Endothelial cell of umbilical vein (primary cell): ENCODE measurements at regions not wholly inside any gene's neighbourhood (a gene's known extent, or its start where the extent isn't known, plus 50 kb on each side); places are given as distances from the start of the nearest gene placed in this dataset.

ENCODE experiments used
- BruUV-seq: library from RNA; stranded (reverse); fragments of 400-500 nt; replicated peaks from 2 replicates; lab custom pipeline; 2021; lab: Mats Ljungman, UMichigan
- CTCF ChIA-PET: fragments of 300-600, 350-600 bp; sonication (Branson Sonifier 250); formaldehyde crosslinking; loops from one replicate; lab custom pipeline; 2021; ENCODE audit warnings: antibody characterized with exemption, inconsistent platforms; lab: Charles Lee
- POLR2A ChIA-PET: fragments of 300-600, 350-600 bp; sonication (Branson Sonifier 250); formaldehyde crosslinking; loops from one replicate; lab custom pipeline; 2021; ENCODE audit warnings: antibody characterized with exemption, inconsistent platforms; lab: Charles Lee
- DNase-seq: peaks from one replicate; pipeline ENCODE4 v3.0.0-alpha.2; 2011; ENCODE audit warnings: low read depth, low spot score
- FAIRE-seq: peaks from 2 replicates; lab custom pipeline; 2011; peaks lifted over from hg19 to GRCh38; lab: Jason Lieb, UNC
- H2AFZ ChIP-seq: 2 replicates; pipeline ENCODE4 v1.6.0; 2012; ENCODE audit warnings: low read depth, low read length, control low read depth, inconsistent platforms
- H3K27ac ChIP-seq: 2 replicates; pipeline ENCODE4 v1.5.1; 2011; ENCODE audit warnings: low read depth, mild to moderate bottlenecking, control low read depth, low read length, moderate library complexity; ENCODE audit not compliant: insufficient read depth
- H3K27me3 ChIP-seq, 2 experiments: 2 replicates each; pipeline versions ENCODE4 v1.6.0 to v1.6.1; 2011; ENCODE audit warnings: low read length in 2 of 2, mixed read lengths in 1 of 2; ENCODE audit not compliant: control insufficient read depth in 2 of 2, insufficient read depth in 2 of 2
- H3K36me3 ChIP-seq, 2 experiments: 2 replicates in 1 of 2; 3 replicates in 1 of 2; pipeline ENCODE4 v1.5.1; 2011; ENCODE audit warnings: low read length in 2 of 2, mild to moderate bottlenecking in 1 of 2, moderate library complexity in 1 of 2; ENCODE audit not compliant: control insufficient read depth in 2 of 2, insufficient read depth in 2 of 2; ENCODE audit errors: extremely low read depth in 1 of 2
- H3K4me1 ChIP-seq: 3 replicates; pipeline ENCODE4 v1.5.1; 2011; ENCODE audit warnings: mild to moderate bottlenecking, low read length; ENCODE audit not compliant: control insufficient read depth, insufficient read depth; ENCODE audit errors: extremely low read depth
- H3K4me2 ChIP-seq: 2 replicates; pipeline ENCODE4 v1.6.1; 2011; ENCODE audit warnings: low read length, control low read depth, mixed read lengths; ENCODE audit not compliant: insufficient read depth
- H3K4me3 ChIP-seq, 3 experiments: fragments of 200-600 bp in 1 of 3; sonication (generic), shearing (Covaris generic) in 1 of 3; replicated peaks in 1 of 3; 2 replicates each; pipeline ENCODE4 v1.5.1; 2011 to 2016; ENCODE audit warnings: control low read depth in 3 of 3, low read length in 3 of 3, mild to moderate bottlenecking in 2 of 3, inconsistent platforms in 1 of 3, low read depth in 1 of 3, moderate library complexity in 1 of 3; ENCODE audit not compliant: insufficient read depth in 1 of 3
- H3K79me2 ChIP-seq: 2 replicates; pipeline ENCODE4 v1.6.0; 2012; ENCODE audit warnings: low read length, inconsistent platforms; ENCODE audit not compliant: control insufficient read depth, insufficient read depth
- H3K9ac ChIP-seq: replicated peaks from 2 replicates; pipeline ENCODE3; 2011; ENCODE audit warnings: low read length, control low read depth; ENCODE audit not compliant: insufficient read depth; ENCODE audit errors: extremely low read depth
- H3K9me1 ChIP-seq: replicated peaks from 3 replicates; pipeline ENCODE4 v1.6.0; 2011; ENCODE audit warnings: mild to moderate bottlenecking, low read length; ENCODE audit not compliant: control insufficient read depth, insufficient read depth; ENCODE audit errors: extremely low read depth
- H3K9me3 ChIP-seq: replicated peaks from 2 replicates; pipeline ENCODE4 v1.5.1; 2012; ENCODE audit warnings: low read length, inconsistent platforms; ENCODE audit not compliant: control insufficient read depth, insufficient read depth
- H4K20me1 ChIP-seq: replicated peaks from 2 replicates; pipeline ENCODE3; 2011; ENCODE audit warnings: mild to moderate bottlenecking, low read length; ENCODE audit not compliant: control insufficient read depth, insufficient read depth; ENCODE audit errors: extremely low read depth
- EZH2 ChIP-seq: IDR thresholded peaks from 2 replicates; pipeline ENCODE4 v1.6.1; 2012; ENCODE audit warnings: borderline replicate concordance, low read depth, mild to moderate bottlenecking, moderate library complexity, low read length, inconsistent platforms; ENCODE audit not compliant: severe bottlenecking
- FOS ChIP-seq: IDR thresholded peaks from 2 replicates; pipeline ENCODE4 v1.6.1; 2011; ENCODE audit warnings: mild to moderate bottlenecking, low read length, moderate library complexity, borderline replicate concordance; ENCODE audit not compliant: insufficient read depth
- JUN ChIP-seq: IDR thresholded peaks from 2 replicates; pipeline ENCODE4 v1.6.1; 2011; ENCODE audit warnings: borderline replicate concordance, low read depth; ENCODE audit not compliant: insufficient read length, insufficient read depth
- MYC ChIP-seq: IDR thresholded peaks from one replicate; pipeline ENCODE4 v1.6.1; 2011; ENCODE audit warnings: mild to moderate bottlenecking, low read depth, low read length
- POLR2AphosphoS5 ChIP-seq: IDR thresholded peaks from 2 replicates; pipeline ENCODE4 v1.6.1; 2012; ENCODE audit warnings: low read depth, mild to moderate bottlenecking, control low read depth, low read length, moderate library complexity; ENCODE audit not compliant: insufficient read depth
- dilution Hi-C: fragments of 300-500 bp; cut with MboI; formaldehyde crosslinking; loops from one replicate; pipeline ENCODE4 v1.15.0; 2019; ENCODE audit warnings: low sequenced_read_pairs; ENCODE audit not compliant: extremely low pct_ligation_motif_present
- intact Hi-C: fragments of 100-400 bp; cut with micrococcal nuclease; formaldehyde crosslinking; loops from one replicate; pipeline ENCODE4 v1.10.0; 2022
- TF ChIP-seq, protein P1 (sequence below), 2 donors: IDR thresholded peaks; 1 replicate in 1 of 2; 2 replicates in 1 of 2; pipeline ENCODE4 v1.5.1; 2011; ENCODE audit warnings: low read length in 2 of 2, mild to moderate bottlenecking in 2 of 2, moderate library complexity in 2 of 2, control low read depth in 1 of 2, inconsistent platforms in 1 of 2, low read depth in 1 of 2; ENCODE audit not compliant: insufficient read depth in 1 of 2; ENCODE audit errors: extremely low read depth in 1 of 2
- TF ChIP-seq, protein P2 (sequence below): IDR thresholded peaks from 2 replicates; pipeline ENCODE4 v1.6.1; 2011; ENCODE audit not compliant: insufficient read depth, insufficient read length

DNA sequence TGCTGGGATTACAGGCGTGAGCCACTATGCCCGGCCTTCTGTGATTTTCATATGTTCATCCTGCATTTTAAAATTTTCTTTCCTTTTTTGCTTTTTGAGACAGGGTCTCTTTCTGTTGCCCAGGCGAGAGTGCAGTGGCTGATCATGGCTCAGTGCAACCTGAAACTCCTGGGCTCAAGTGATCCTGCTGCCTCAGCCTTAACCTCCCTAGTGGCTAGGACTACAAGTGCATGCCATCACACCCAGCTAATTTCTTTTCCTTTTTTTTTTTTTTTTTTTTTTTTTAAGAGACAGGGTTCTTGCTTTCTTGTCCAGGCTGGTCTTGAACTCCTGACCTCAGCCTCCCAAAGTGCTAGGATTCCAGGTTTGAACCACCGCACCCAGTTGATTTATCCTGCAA, 54.1 kb upstream of the WT1 start:
- no peaks in the 10 kb centered on the region for H3K4me1 ChIP-seq
- no peaks in the 10 kb centered on the region for H3K9me1 ChIP-seq
- no peaks in the 10 kb centered on the region for H3K36me3 ChIP-seq
- no TSS peak for BruUV-seq
- no peak overlapping the region for H3K4me2 ChIP-seq
- CTCF ChIA-PET: no interaction called here
- intact Hi-C loops: no loop called here
- H3K9ac ChIP-seq: no peak overlapping the region
- H2AFZ ChIP-seq: no peak overlapping the region
- no peak overlapping the region for H3K4me3 ChIP-seq
- no peak overlapping the region for H3K27ac ChIP-seq
- no peak for TF ChIP-seq JUN
- TF ChIP-seq FOS: no peak
- TF ChIP-seq POLR2AphosphoS5: no peak
- TF ChIP-seq EZH2: no peak
- TF ChIP-seq, protein P1, sequence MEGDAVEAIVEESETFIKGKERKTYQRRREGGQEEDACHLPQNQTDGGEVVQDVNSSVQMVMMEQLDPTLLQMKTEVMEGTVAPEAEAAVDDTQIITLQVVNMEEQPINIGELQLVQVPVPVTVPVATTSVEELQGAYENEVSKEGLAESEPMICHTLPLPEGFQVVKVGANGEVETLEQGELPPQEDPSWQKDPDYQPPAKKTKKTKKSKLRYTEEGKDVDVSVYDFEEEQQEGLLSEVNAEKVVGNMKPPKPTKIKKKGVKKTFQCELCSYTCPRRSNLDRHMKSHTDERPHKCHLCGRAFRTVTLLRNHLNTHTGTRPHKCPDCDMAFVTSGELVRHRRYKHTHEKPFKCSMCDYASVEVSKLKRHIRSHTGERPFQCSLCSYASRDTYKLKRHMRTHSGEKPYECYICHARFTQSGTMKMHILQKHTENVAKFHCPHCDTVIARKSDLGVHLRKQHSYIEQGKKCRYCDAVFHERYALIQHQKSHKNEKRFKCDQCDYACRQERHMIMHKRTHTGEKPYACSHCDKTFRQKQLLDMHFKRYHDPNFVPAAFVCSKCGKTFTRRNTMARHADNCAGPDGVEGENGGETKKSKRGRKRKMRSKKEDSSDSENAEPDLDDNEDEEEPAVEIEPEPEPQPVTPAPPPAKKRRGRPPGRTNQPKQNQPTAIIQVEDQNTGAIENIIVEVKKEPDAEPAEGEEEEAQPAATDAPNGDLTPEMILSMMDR (IDR thresholded peaks at IDR 0.05; ENCODE audit: extremely low read depth in 1 of 2, insufficient read depth in 1 of 2, low read depth in 1 of 2, low read length in 2 of 2): no peak
- TF ChIP-seq, protein P2, sequence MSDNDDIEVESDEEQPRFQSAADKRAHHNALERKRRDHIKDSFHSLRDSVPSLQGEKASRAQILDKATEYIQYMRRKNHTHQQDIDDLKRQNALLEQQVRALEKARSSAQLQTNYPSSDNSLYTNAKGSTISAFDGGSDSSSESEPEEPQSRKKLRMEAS: no peak
- DNase-seq (no peak), FAIRE-seq (no peak)
- H4K20me1 ChIP-seq: no peaks in the 10 kb centered on the region
- H3K27me3 ChIP-seq: no peaks in the 10 kb centered on the region
- H3K79me2 ChIP-seq: no peaks in the 10 kb centered on the region
- dilution Hi-C loops: no loop called here
- POLR2A ChIA-PET: no interaction called here
- no peaks in the 10 kb centered on the region for H3K9me3 ChIP-seq

DNA sequence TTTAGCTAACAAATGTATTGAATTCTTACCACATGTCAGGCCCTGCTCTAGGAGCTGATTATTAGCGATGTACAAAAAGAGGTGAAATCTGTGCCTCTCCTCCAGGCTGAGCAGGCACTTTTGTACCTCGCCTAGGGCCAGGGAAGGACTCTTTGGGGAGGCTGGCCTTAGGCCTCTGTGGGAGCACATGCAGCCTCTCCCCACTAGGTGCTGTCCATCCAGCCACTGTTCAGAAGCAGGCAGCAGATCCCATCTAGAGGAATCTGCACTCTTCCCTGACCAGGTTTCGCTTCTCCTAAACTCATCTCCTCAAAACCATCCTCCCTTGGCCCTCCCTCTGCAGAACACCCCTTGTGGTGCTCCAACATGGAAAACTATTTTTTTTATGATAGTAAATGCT, 51.9 kb upstream of the WT1 start:
- dilution Hi-C loops: no loop called here

More for the DNA sequence above, 51.9 kb upstream of the WT1 start:
- POLR2A ChIA-PET: no interaction called here
- CTCF ChIA-PET: no interaction called here
- no peaks in the 10 kb centered on the region for H3K9me1 ChIP-seq
- H3K27ac ChIP-seq: no peak overlapping the region
- H3K4me3 ChIP-seq: no peak overlapping the region
- no peak overlapping the region for H3K9ac ChIP-seq
- H3K27me3 ChIP-seq: no peaks in the 10 kb centered on the region
- no peak for TF ChIP-seq MYC
- no peak for TF ChIP-seq FOS
- no peaks in the 10 kb centered on the region for H3K79me2 ChIP-seq
- H3K9me3 ChIP-seq: no peaks in the 10 kb centered on the region
- no peak overlapping the region for H3K4me2 ChIP-seq
- intact Hi-C loops: no loop called here
- FAIRE-seq: no peak
- H3K36me3 ChIP-seq: no peaks in the 10 kb centered on the region
- no peaks in the 10 kb centered on the region for H3K4me1 ChIP-seq
- no TSS peak for BruUV-seq
- H2AFZ ChIP-seq: no peak overlapping the region
- no peak for DNase-seq
- H4K20me1 ChIP-seq: no peaks in the 10 kb centered on the region
